H1 (cell line): ENCODE measurements at regions not wholly inside any gene's neighbourhood (a gene's known extent, or its start where the extent isn't known, plus 50 kb on each side); places are given as distances from the start of the nearest gene placed in this dataset.
"Not testable (repeated sequence)": the region's sequence is repeated elsewhere in the genome, so short reads cannot be mapped to it uniquely, and the experiment has no call there.

Experiments
- CTCF ChIA-PET: fragments of 300-600 bp; sonication (Branson Sonifier 250); formaldehyde crosslinking; loops from one replicate; lab custom pipeline; 2021; ENCODE audit not compliant: partially characterized antibody; lab: Charles Lee
- POLR2A ChIA-PET: fragments of 300-600 bp; sonication (Branson Sonifier 250); formaldehyde crosslinking; loops from one replicate; lab custom pipeline; 2021; ENCODE audit warnings: inconsistent platforms; ENCODE audit not compliant: partially characterized antibody; lab: Charles Lee
- DNase-seq, 2 experiments: peaks; one replicate each; pipeline versions ENCODE4 v3.0.0 to v3.0.0-alpha.2; 2010 to 2022; ENCODE audit warnings: low spot score in 2 of 2, low read depth in 1 of 2, mixed read lengths in 1 of 2
- FAIRE-seq: peaks from 2 replicates; lab custom pipeline; 2011; peaks lifted over from hg19 to GRCh38; lab: Jason Lieb, UNC
- H2AFZ ChIP-seq: 2 replicates; pipeline ENCODE4 v1.8.1; 2012; ENCODE audit warnings: low read length, inconsistent platforms
- H2AK5ac ChIP-seq: 2 replicates; pipeline ENCODE4 v1.6.1; 2013; ENCODE audit warnings: low read depth, low read length
- H2BK120ac ChIP-seq: replicated peaks from 2 replicates; pipeline ENCODE3; 2013; ENCODE audit warnings: low read depth, low read length, inconsistent platforms
- H2BK12ac ChIP-seq: 2 replicates; pipeline ENCODE4 v1.6.1; 2013; ENCODE audit warnings: low read depth, low read length
- H2BK15ac ChIP-seq: 2 replicates; pipeline ENCODE4 v1.6.1; 2013; ENCODE audit warnings: low read length
- H2BK20ac ChIP-seq: 2 replicates; pipeline ENCODE4 v1.6.1; 2013; ENCODE audit warnings: low read length
- H2BK5ac ChIP-seq: 2 replicates; pipeline ENCODE4 v1.6.1; 2013; ENCODE audit warnings: low read depth, low read length
- H3K14ac ChIP-seq: 2 replicates; pipeline ENCODE4 v1.6.1; 2013; ENCODE audit warnings: inconsistent platforms; ENCODE audit not compliant: insufficient read length
- H3K18ac ChIP-seq: 2 replicates; pipeline ENCODE4 v1.6.1; 2013; ENCODE audit warnings: low read length; ENCODE audit errors: extremely low read depth
- H3K23ac ChIP-seq: 2 replicates; pipeline ENCODE4 v1.6.1; 2013; ENCODE audit warnings: inconsistent platforms; ENCODE audit not compliant: insufficient read length
- H3K23me2 ChIP-seq: 2 replicates; pipeline ENCODE4 v1.6.1; 2013; ENCODE audit warnings: low read depth, low read length
- H3K27ac ChIP-seq: 2 replicates; pipeline ENCODE4 v1.6.1; 2011; ENCODE audit warnings: low read depth, low read length, inconsistent platforms
- H3K27me3 ChIP-seq, 4 experiments: replicated peaks in 1 of 4; 1 replicate in 1 of 4; 2 replicates in 3 of 4; pipeline versions ENCODE4 v1.6.1 to v1.8.1; 2011 to 2013; ENCODE audit warnings: low read length in 3 of 4, mild to moderate bottlenecking in 3 of 4, inconsistent platforms in 2 of 4, mixed read lengths in 2 of 4, moderate library complexity in 1 of 4; ENCODE audit not compliant: control insufficient read depth in 3 of 4, insufficient read depth in 3 of 4; ENCODE audit errors: extremely low read depth in 1 of 4
- H3K36me3 ChIP-seq, 4 experiments: 2 replicates each; pipeline versions ENCODE4 v1.6.1 to v1.8.1; 2011 to 2013; ENCODE audit warnings: mild to moderate bottlenecking in 4 of 4, low read length in 3 of 4, moderate library complexity in 2 of 4, control low read depth in 1 of 4, inconsistent platforms in 1 of 4; ENCODE audit not compliant: insufficient read depth in 4 of 4, control insufficient read depth in 2 of 4
- H3K4ac ChIP-seq: replicated peaks from 2 replicates; pipeline ENCODE3; 2013; ENCODE audit warnings: low read length, low read depth, mixed read lengths, inconsistent platforms; ENCODE audit not compliant: insufficient read length
- H3K4me1 ChIP-seq, 4 experiments: replicated peaks in 1 of 4; 1 replicate in 1 of 4; 2 replicates in 3 of 4; pipeline versions ENCODE4 v1.6.1 to v1.8.1; 2011 to 2013; ENCODE audit warnings: low read length in 3 of 4, inconsistent platforms in 2 of 4, mixed read lengths in 1 of 4; ENCODE audit not compliant: insufficient read depth in 4 of 4, control insufficient read depth in 3 of 4
- H3K4me2 ChIP-seq, 2 experiments: 2 replicates each; pipeline versions ENCODE4 v1.6.1 to v1.8.1; 2011 to 2013; ENCODE audit warnings: low read depth in 2 of 2, low read length in 2 of 2, control low read depth in 1 of 2, inconsistent platforms in 1 of 2, mild to moderate bottlenecking in 1 of 2; ENCODE audit not compliant: insufficient read depth in 1 of 2
- H3K4me3 ChIP-seq, 4 experiments: fragments of 200-600, 300-600 bp in 1 of 4; sonication (generic), shearing (Covaris generic), sonication (Bioruptor Twin) in 1 of 4; 2 replicates each; pipeline versions ENCODE4 v1.5.1 to v1.8.1; 2011 to 2016; ENCODE audit warnings: low read length in 4 of 4, low read depth in 3 of 4, control low read depth in 2 of 4, inconsistent platforms in 2 of 4, mild to moderate bottlenecking in 2 of 4, mixed read lengths in 1 of 4, moderate library complexity in 1 of 4; ENCODE audit not compliant: insufficient read depth in 2 of 4; ENCODE audit errors: extremely low read depth in 1 of 4
- H3K56ac ChIP-seq: replicated peaks from 2 replicates; pipeline ENCODE3; 2013; ENCODE audit warnings: low read depth, mild to moderate bottlenecking, mixed read lengths, low read length, inconsistent platforms; ENCODE audit not compliant: insufficient read length
- H3K79me1 ChIP-seq: 2 replicates; pipeline ENCODE4 v1.6.1; 2013; ENCODE audit warnings: low read depth, low read length, control low read depth
- H3K79me2 ChIP-seq, 2 experiments: 2 replicates each; pipeline versions ENCODE4 v1.6.1 to v1.8.1; 2012 to 2013; ENCODE audit warnings: low read length in 2 of 2, mild to moderate bottlenecking in 2 of 2, inconsistent platforms in 1 of 2; ENCODE audit not compliant: insufficient read depth in 2 of 2, control insufficient read depth in 1 of 2
- H3K9ac ChIP-seq, 4 experiments: replicated peaks in 1 of 4; 1 replicate in 1 of 4; 2 replicates in 3 of 4; pipeline versions ENCODE4 v1.6.1 to v1.8.1; 2011 to 2013; ENCODE audit warnings: low read depth in 3 of 4, low read length in 3 of 4, control low read depth in 2 of 4, mild to moderate bottlenecking in 2 of 4, moderate library complexity in 2 of 4, inconsistent platforms in 1 of 4; ENCODE audit errors: extremely low read depth in 1 of 4
- H3K9me3 ChIP-seq, 2 experiments: 2 replicates each; pipeline versions ENCODE4 v1.6.1 to v1.8.1; 2012 to 2013; ENCODE audit warnings: mild to moderate bottlenecking in 2 of 2, moderate library complexity in 2 of 2, control low read depth in 1 of 2, inconsistent platforms in 1 of 2, low read depth in 1 of 2, low read length in 1 of 2, mixed read lengths in 1 of 2; ENCODE audit not compliant: insufficient read depth in 2 of 2
- H4K20me1 ChIP-seq, 2 experiments: replicated peaks in 1 of 2; 2 replicates each; pipeline versions ENCODE3 to v1.8.1; 2011 to 2013; ENCODE audit warnings: inconsistent platforms in 2 of 2, low read length in 2 of 2, mild to moderate bottlenecking in 1 of 2; ENCODE audit not compliant: insufficient read depth in 2 of 2, control insufficient read depth in 1 of 2
- H4K5ac ChIP-seq: 2 replicates; pipeline ENCODE4 v1.6.1; 2013; ENCODE audit warnings: low read length, low read depth, mixed read lengths, inconsistent platforms; ENCODE audit not compliant: insufficient read length
- H4K8ac ChIP-seq: 2 replicates; pipeline ENCODE4 v1.8.0; 2013; ENCODE audit warnings: mild to moderate bottlenecking, moderate library complexity, low read length, inconsistent platforms; ENCODE audit not compliant: insufficient read depth; ENCODE audit errors: extremely low read depth
- H4K91ac ChIP-seq: replicated peaks from 2 replicates; pipeline ENCODE3; 2013; ENCODE audit warnings: low read length, mixed read lengths, inconsistent platforms; ENCODE audit not compliant: insufficient read length
- WGBS, 2 experiments: shearing (Covaris generic) in 1 of 2; methylation state at CpG; one replicate each; pipeline versions ENCODE4 v1.1.6 to v1.1.7; 2013 to 2015; ENCODE audit warnings: low lambda C conversion rate in 2 of 2, mixed read lengths in 2 of 2, inconsistent platforms in 1 of 2, low coverage in 1 of 2, missing lambda C conversion rate in 1 of 2; ENCODE audit not compliant: insufficient replicate concordance in 2 of 2, insufficient coverage in 1 of 2, insufficient read length in 1 of 2; ENCODE audit errors: extremely low coverage in 1 of 2, missing lambda C conversion rate in 1 of 2; 5-methylcytosine and 5-hydroxymethylcytosine counted together

GRCh38 chr10:71117589-71117988, 94.8 kb upstream of the UNC5B start:
- H4K8ac ChIP-seq, H3K23me2 ChIP-seq, H3K36me3 ChIP-seq, H3K18ac ChIP-seq, H3K27me3 ChIP-seq, H3K79me2 ChIP-seq, DNase-seq, CTCF ChIA-PET, H2AK5ac ChIP-seq, H2BK12ac ChIP-seq, H3K14ac ChIP-seq, POLR2A ChIA-PET, H2BK5ac ChIP-seq, H4K91ac ChIP-seq, H2AFZ ChIP-seq, H3K4me3 ChIP-seq, H2BK15ac ChIP-seq, H3K4ac ChIP-seq, H3K9ac ChIP-seq, H3K27ac ChIP-seq, H3K79me1 ChIP-seq, H2BK120ac ChIP-seq, H2BK20ac ChIP-seq, H3K56ac ChIP-seq, H3K4me2 ChIP-seq, FAIRE-seq, H3K23ac ChIP-seq, H4K5ac ChIP-seq, H4K20me1 ChIP-seq, H3K4me1 ChIP-seq: not testable (repeated sequence)
- WGBS, 2 experiments, result 84% methylated on average over 4 of the region's 4 CpGs; no CpG with 5 or more reads in 1 of the 2 experiments
- peaks cover 39 to 50% of the 10 kb centered on the region in 2 experiments for H3K9me3 ChIP-seq
